OCI-LY1 (cell line): ENCODE measurements at regions not wholly inside any gene's neighbourhood (a gene's known extent, or its start where the extent isn't known, plus 50 kb on each side); places are given as distances from the start of the nearest gene placed in this dataset.

ENCODE experiments used
- H2AFZ ChIP-seq: fragments of 200-600 bp; sonication (generic), shearing (Covaris generic); 2 replicates; pipeline ENCODE4 v1.6.0; 2014; ENCODE audit warnings: antibody characterized with exemption, mild to moderate bottlenecking, low read length
- H3F3A ChIP-seq: fragments of 200-600 bp; sonication (generic), shearing (Covaris generic); 2 replicates; pipeline ENCODE4 v1.6.0; 2014; ENCODE audit warnings: mild to moderate bottlenecking, antibody characterized with exemption, low read length, moderate library complexity; ENCODE audit not compliant: insufficient read depth
- H3K27ac ChIP-seq: fragments of 200-600 bp; sonication (generic); 2 replicates; pipeline ENCODE4 v1.5.1; 2014; ENCODE audit warnings: low read length, mixed run types, mild to moderate bottlenecking, low read depth; ENCODE audit not compliant: poor library complexity, severe bottlenecking
- H3K27me3 ChIP-seq: fragments of 200-600 bp; sonication (generic); 2 replicates; pipeline ENCODE4 v1.6.0; 2014; ENCODE audit warnings: antibody characterized with exemption, mild to moderate bottlenecking, low read length, moderate library complexity; ENCODE audit not compliant: insufficient read depth
- H3K36me3 ChIP-seq: fragments of 200-600 bp; sonication (generic); 2 replicates; pipeline ENCODE4 v1.6.1; 2014; ENCODE audit warnings: mild to moderate bottlenecking, antibody characterized with exemption, low read length, moderate library complexity, mixed read lengths; ENCODE audit not compliant: insufficient read depth
- H3K4me1 ChIP-seq: fragments of 200-600 bp; sonication (generic); 2 replicates; pipeline ENCODE4 v1.5.1; 2014; ENCODE audit warnings: mild to moderate bottlenecking, low read length, moderate library complexity; ENCODE audit not compliant: insufficient read depth, severe bottlenecking
- H3K4me2 ChIP-seq: fragments of 200-600 bp; sonication (generic), shearing (Covaris generic); 2 replicates; pipeline ENCODE4 v1.6.1; 2014; ENCODE audit warnings: low read length
- H3K4me3 ChIP-seq: fragments of 200-600 bp; sonication (generic); 2 replicates; pipeline ENCODE4 v1.5.1; 2014; ENCODE audit warnings: low read length, low read depth, mild to moderate bottlenecking, mixed read lengths; ENCODE audit not compliant: poor library complexity, severe bottlenecking
- H3K79me2 ChIP-seq: fragments of 200-600 bp; shearing (Covaris generic); 2 replicates; pipeline ENCODE4 v1.6.1; 2016; ENCODE audit warnings: mixed run types, low read length, mixed read lengths; ENCODE audit not compliant: insufficient read depth
- H3K9ac ChIP-seq: fragments of 200-600 bp; sonication (generic), shearing (Covaris generic); 2 replicates; pipeline ENCODE4 v1.6.1; 2014; ENCODE audit warnings: mild to moderate bottlenecking, low read length, mixed read lengths
- H3K9me2 ChIP-seq: fragments of 200-600 bp; sonication (generic), shearing (Covaris generic); 2 replicates; pipeline ENCODE4 v1.6.1; 2014; ENCODE audit warnings: low read depth, mild to moderate bottlenecking, low read length, mixed read lengths
- H3K9me3 ChIP-seq: fragments of 200-600 bp; shearing (Covaris generic); 2 replicates; pipeline ENCODE4 v1.6.1; 2014; ENCODE audit warnings: low read length, mixed read lengths
- H4K20me1 ChIP-seq: fragments of 200-600 bp; sonication (generic), shearing (Covaris generic); 2 replicates; pipeline ENCODE4 v1.6.0; 2016; ENCODE audit warnings: mild to moderate bottlenecking, low read length; ENCODE audit not compliant: insufficient read depth
- CTCF ChIP-seq: fragments of 200-600 bp; sonication (generic), shearing (Covaris generic); IDR thresholded peaks from 2 replicates; pipeline ENCODE4 v1.5.1; 2017; ENCODE audit warnings: mild to moderate bottlenecking, antibody characterized with exemption, low read length, moderate library complexity, mixed read lengths
- EZH2 ChIP-seq: fragments of 200-600 bp; sonication (generic), shearing (Covaris generic); IDR thresholded peaks from 2 replicates; pipeline ENCODE4 v1.8.0; 2017; ENCODE audit warnings: borderline replicate concordance, mixed run types, mild to moderate bottlenecking, antibody characterized with exemption, low read length, moderate library complexity, mixed read lengths

GRCh38 chr17:22514767-22515320 is 822.5 kb downstream of the KCNJ18 start:
- H3K9me3 ChIP-seq, result no peaks in the 10 kb centered on the region
- peaks cover 10% of the 10 kb centered on the region for H3K4me1 ChIP-seq
- no peaks in the 10 kb centered on the region for H3K9me2 ChIP-seq
- H3F3A ChIP-seq, result no peaks in the 10 kb centered on the region
- H3K4me2 ChIP-seq, result no peak overlapping the region
- no peaks in the 10 kb centered on the region for H3K79me2 ChIP-seq
- H3K36me3 ChIP-seq, result no peaks in the 10 kb centered on the region
- no peak overlapping the region for H3K27ac ChIP-seq
- H2AFZ ChIP-seq, result no peak overlapping the region
- H3K27me3 ChIP-seq, result no peaks in the 10 kb centered on the region
- H3K9ac ChIP-seq, result no peak overlapping the region
- no peak overlapping the region for H3K4me3 ChIP-seq
- H4K20me1 ChIP-seq, result no peaks in the 10 kb centered on the region
- TF ChIP-seq EZH2 (no peak), CTCF (no peak)

- Histone ChIP-seq H3K4me2 (no peak overlapping the region), H3K79me2 (no peaks in the 10 kb centered on the region), H3K36me3 (no peaks in the 10 kb centered on the region), H3K9me2 (no peaks in the 10 kb centered on the region), H4K20me1 (no peaks in the 10 kb centered on the region), H3K27ac (no peak overlapping the region), H3K27me3 (no peaks in the 10 kb centered on the region), H3F3A (no peaks in the 10 kb centered on the region), H3K9me3 (no peaks in the 10 kb centered on the region), H2AFZ (no peak overlapping the region), H3K4me1 (peaks cover 10% of the 10 kb centered on the region), H3K4me3 (no peak overlapping the region), H3K9ac (no peak overlapping the region)
- TF ChIP-seq CTCF, result no peak
- TF ChIP-seq EZH2, result no peak
These were observed 823.3 kb downstream of the KCNJ18 start for GRCh38 chr17:22515599-22515998.

- H3K9me3 ChIP-seq, result no peaks in the 10 kb centered on the region
These were observed 824.7 kb downstream of the KCNJ18 start for GRCh38 chr17:22516861-22517636.

More at GRCh38 chr17:22516861-22517636, 824.7 kb downstream of the KCNJ18 start:
- peaks cover 10% of the 10 kb centered on the region for H3K4me1 ChIP-seq
- H3K36me3 ChIP-seq, result no peaks in the 10 kb centered on the region
- no peaks in the 10 kb centered on the region for H3F3A ChIP-seq
- no peak overlapping the region for H2AFZ ChIP-seq
- no peak overlapping the region for H3K9ac ChIP-seq
- no peak overlapping the region for H3K4me2 ChIP-seq
- no peaks in the 10 kb centered on the region for H3K9me2 ChIP-seq
- no peak overlapping the region for H3K4me3 ChIP-seq
- H3K27ac ChIP-seq, result no peak overlapping the region
- H3K27me3 ChIP-seq, result no peaks in the 10 kb centered on the region
- no peak for TF ChIP-seq CTCF
- TF ChIP-seq EZH2, result no peak
- H3K79me2 ChIP-seq, result no peaks in the 10 kb centered on the region
- no peaks in the 10 kb centered on the region for H4K20me1 ChIP-seq
